ENCODE measurements at regions not wholly inside any gene's neighbourhood (a gene's known extent, or its start where the extent isn't known, plus 50 kb on each side); places are given as distances from the start of the nearest gene placed in this dataset.

DNA sequence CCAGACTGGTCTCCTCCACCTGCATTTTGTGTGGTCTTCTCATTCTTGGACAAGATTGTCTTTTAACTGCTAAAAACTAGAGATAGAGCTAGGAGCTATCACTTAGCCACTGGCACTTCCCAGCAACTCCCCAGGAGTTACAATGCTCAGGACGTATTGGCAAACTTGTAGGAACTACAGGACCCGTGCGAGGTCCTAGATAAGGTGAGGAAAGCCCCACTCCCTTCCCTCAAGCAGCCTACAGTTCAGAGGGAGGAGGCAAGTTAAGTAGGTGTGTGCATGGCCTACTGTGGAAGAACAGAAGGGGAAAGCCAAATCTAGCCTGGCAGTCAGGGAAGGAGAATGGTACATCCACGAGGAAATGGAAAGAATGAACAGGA, 504.7 kb upstream of the PROK2 start:
- no peak overlapping the region for H3T11ph ChIP-seq (ENCODE audit: low read length)
- H3K27me3 Mint-ChIP-seq (ENCODE audit: low read depth): peaks cover 6% of the 10 kb centered on the region
- H3K56ac ChIP-seq (ENCODE audit: insufficient read length, low read depth, low read length): no peak overlapping the region
- no peaks in the 10 kb centered on the region for H3K36me3 Mint-ChIP-seq (ENCODE audit: insufficient read depth in 1 of 3, low read depth in 3 of 3)
- H3K27me3 ChIP-seq (ENCODE audit: insufficient read depth, low read length): no peaks in the 10 kb centered on the region
- no peaks in the 10 kb centered on the region for H3K9me3 ChIP-seq (ENCODE audit: control insufficient read depth, low read depth, low read length)
- no peaks in the 10 kb centered on the region for H3K79me1 ChIP-seq (ENCODE audit: insufficient read depth, low read depth, low read length, poor library complexity, severe bottlenecking)
- H3K4me2 ChIP-seq (ENCODE audit: insufficient read depth, insufficient read length, low read length): no peak overlapping the region
- H2AFZ ChIP-seq (ENCODE audit: low read length): no peak overlapping the region
- H2BK15ac ChIP-seq (ENCODE audit: low read depth, low read length): no peak overlapping the region
- no peak overlapping the region for H3K23ac ChIP-seq (ENCODE audit: insufficient read length, low read depth, low read length)
- no peak overlapping the region for H2BK12ac ChIP-seq (ENCODE audit: insufficient read length, low read depth, low read length)
- no peak overlapping the region for H4K91ac ChIP-seq (ENCODE audit: insufficient read length, low read depth, low read length)
- no peak overlapping the region for H3K4ac ChIP-seq (ENCODE audit: low read depth, low read length)
- DNase-seq: no peak
- H4K5ac ChIP-seq (ENCODE audit: insufficient read length, low read depth, low read length): no peak overlapping the region
- no peaks in the 10 kb centered on the region for H3K23me2 ChIP-seq (ENCODE audit: insufficient read length, low read depth, low read length, poor library complexity, severe bottlenecking)
- no peak overlapping the region for H3K27ac ChIP-seq (ENCODE audit: insufficient read length, low read depth, low read length)
- no peak overlapping the region for H3K18ac ChIP-seq (ENCODE audit: insufficient read length, low read depth, low read length)
- no peaks in the 10 kb centered on the region for H3K79me2 ChIP-seq (ENCODE audit: insufficient read depth, low read length)
- H3K4me3 Mint-ChIP-seq: no peak overlapping the region
- no peaks in the 10 kb centered on the region for H3K9me3 Mint-ChIP-seq
- H2AK5ac ChIP-seq (ENCODE audit: insufficient read length, low read length): no peak overlapping the region
- no CpG with 5 or more reads among the region's 4 CpGs for WGBS (ENCODE audit: extremely low coverage, insufficient read length, low lambda C conversion rate)
- no peak overlapping the region for H3K9ac ChIP-seq (ENCODE audit: extremely low read depth, insufficient read length, low read length)
- H2BK120ac ChIP-seq (ENCODE audit: low read depth, low read length, poor library complexity, severe bottlenecking): no peak overlapping the region
- no peaks in the 10 kb centered on the region for H4K20me1 ChIP-seq (ENCODE audit: control insufficient read depth, insufficient read depth, insufficient read length)
- no peak overlapping the region for H2BK5ac ChIP-seq (ENCODE audit: insufficient read length, low read length)
- H3K27ac Mint-ChIP-seq: no peak overlapping the region; a peak in 1 of 7 replicates
- no peaks in the 10 kb centered on the region for H3K4me1 ChIP-seq (ENCODE audit: insufficient read depth, low read length)
- no peak overlapping the region for H4K8ac ChIP-seq (replicated peaks; ENCODE audit: insufficient read length, low read depth, low read length)
- no peak overlapping the region for H2BK20ac ChIP-seq (ENCODE audit: low read depth, low read length, poor library complexity, severe bottlenecking)
- peaks cover 4 to 17% of the 10 kb centered on the region in 2 experiments; a peak in 3 of 4 replicates for H3K4me1 Mint-ChIP-seq
- TF ChIP-seq, protein P1, sequence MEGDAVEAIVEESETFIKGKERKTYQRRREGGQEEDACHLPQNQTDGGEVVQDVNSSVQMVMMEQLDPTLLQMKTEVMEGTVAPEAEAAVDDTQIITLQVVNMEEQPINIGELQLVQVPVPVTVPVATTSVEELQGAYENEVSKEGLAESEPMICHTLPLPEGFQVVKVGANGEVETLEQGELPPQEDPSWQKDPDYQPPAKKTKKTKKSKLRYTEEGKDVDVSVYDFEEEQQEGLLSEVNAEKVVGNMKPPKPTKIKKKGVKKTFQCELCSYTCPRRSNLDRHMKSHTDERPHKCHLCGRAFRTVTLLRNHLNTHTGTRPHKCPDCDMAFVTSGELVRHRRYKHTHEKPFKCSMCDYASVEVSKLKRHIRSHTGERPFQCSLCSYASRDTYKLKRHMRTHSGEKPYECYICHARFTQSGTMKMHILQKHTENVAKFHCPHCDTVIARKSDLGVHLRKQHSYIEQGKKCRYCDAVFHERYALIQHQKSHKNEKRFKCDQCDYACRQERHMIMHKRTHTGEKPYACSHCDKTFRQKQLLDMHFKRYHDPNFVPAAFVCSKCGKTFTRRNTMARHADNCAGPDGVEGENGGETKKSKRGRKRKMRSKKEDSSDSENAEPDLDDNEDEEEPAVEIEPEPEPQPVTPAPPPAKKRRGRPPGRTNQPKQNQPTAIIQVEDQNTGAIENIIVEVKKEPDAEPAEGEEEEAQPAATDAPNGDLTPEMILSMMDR (conservative IDR thresholded peaks at IDR 0.05): no peak
- no peak overlapping the region for H3K14ac ChIP-seq (ENCODE audit: insufficient read depth, low read length)

All from H9 (cell line).